ENCODE measurements at regions not wholly inside any gene's neighbourhood (a gene's known extent, or its start where the extent isn't known, plus 50 kb on each side); places are given as distances from the start of the nearest gene placed in this dataset.

DNA sequence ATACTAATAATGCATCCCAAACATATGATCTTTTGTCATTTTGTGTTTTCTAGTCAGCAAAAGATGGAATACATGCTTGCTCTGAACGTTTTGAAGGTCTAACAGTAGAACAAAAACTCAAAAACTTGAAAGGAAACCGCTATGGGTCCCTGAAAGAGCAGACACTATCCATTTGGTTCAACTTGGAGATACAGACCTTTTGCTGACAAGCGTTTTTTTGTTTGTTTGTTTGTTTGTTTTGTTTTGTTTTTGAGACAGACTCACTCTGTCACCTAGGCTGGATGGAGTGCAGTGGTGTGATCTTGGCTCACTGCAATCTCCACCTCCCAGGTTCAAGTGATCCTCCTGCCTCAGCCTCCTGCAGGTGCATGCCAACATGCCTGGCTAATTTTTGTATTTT, 644.3 kb upstream of the PTCHD4 start:
- TF ChIP-seq, protein P1, sequence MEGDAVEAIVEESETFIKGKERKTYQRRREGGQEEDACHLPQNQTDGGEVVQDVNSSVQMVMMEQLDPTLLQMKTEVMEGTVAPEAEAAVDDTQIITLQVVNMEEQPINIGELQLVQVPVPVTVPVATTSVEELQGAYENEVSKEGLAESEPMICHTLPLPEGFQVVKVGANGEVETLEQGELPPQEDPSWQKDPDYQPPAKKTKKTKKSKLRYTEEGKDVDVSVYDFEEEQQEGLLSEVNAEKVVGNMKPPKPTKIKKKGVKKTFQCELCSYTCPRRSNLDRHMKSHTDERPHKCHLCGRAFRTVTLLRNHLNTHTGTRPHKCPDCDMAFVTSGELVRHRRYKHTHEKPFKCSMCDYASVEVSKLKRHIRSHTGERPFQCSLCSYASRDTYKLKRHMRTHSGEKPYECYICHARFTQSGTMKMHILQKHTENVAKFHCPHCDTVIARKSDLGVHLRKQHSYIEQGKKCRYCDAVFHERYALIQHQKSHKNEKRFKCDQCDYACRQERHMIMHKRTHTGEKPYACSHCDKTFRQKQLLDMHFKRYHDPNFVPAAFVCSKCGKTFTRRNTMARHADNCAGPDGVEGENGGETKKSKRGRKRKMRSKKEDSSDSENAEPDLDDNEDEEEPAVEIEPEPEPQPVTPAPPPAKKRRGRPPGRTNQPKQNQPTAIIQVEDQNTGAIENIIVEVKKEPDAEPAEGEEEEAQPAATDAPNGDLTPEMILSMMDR (IDR thresholded peaks at IDR 0.05) = no peak
- no peak for TF ChIP-seq EP300 (IDR thresholded peaks at IDR 0.05)
- TF ChIP-seq POLR2A (IDR thresholded peaks at IDR 0.05) = no peak
- TF ChIP-seq POLR2AphosphoS5 (IDR thresholded peaks at IDR 0.05) = no peak
